SU-DHL-6 (cell line): ENCODE measurements at regions not wholly inside any gene's neighbourhood (a gene's known extent, or its start where the extent isn't known, plus 50 kb on each side); places are given as distances from the start of the nearest gene placed in this dataset.

Experiments
- CTCF ChIP-seq: fragments of 200-600 bp; sonication (generic); IDR thresholded peaks from one replicate; pipeline ENCODE4 v1.5.1; 2017; ENCODE audit warnings: antibody characterized with exemption, mild to moderate bottlenecking, low read length, moderate library complexity; ENCODE audit not compliant: insufficient read depth, poor library complexity, severe bottlenecking
- EZH2phosphoT487 ChIP-seq: fragments of 200-600 bp; sonication (generic), shearing (Covaris generic); conservative IDR thresholded peaks from 2 replicates; pipeline ENCODE4 v1.6.1; 2018; ENCODE audit warnings: mild to moderate bottlenecking, antibody characterized with exemption, low read length, moderate library complexity, mixed read lengths

- no peak for TF ChIP-seq CTCF
- TF ChIP-seq EZH2phosphoT487, result no peak
These were observed 300.1 kb downstream of the TSN start for GRCh38 chr2:122055521-122055931.
